HG03196 (cell line): ENCODE measurements at regions not wholly inside any gene's neighbourhood (a gene's known extent, or its start where the extent isn't known, plus 50 kb on each side); places are given as distances from the start of the nearest gene placed in this dataset.

Experiments
- ATAC-seq: cut with Tn5 transposase; IDR thresholded peaks from one replicate; pipeline ENCODE4 v1.9.1; 2021; ENCODE audit not compliant: unreplicated experiment

- ATAC-seq, result no peak
Observed at GRCh38 chr6:139686308-139686707, 311.9 kb upstream of the CITED2 start.

GRCh38 chr6:139685009-139685408, 310.6 kb upstream of the CITED2 start:
- ATAC-seq, result no peak

GRCh38 chr6:139680819-139681218, 306.4 kb upstream of the CITED2 start:
- ATAC-seq, result no peak

- ATAC-seq, result no peak
Observed at GRCh38 chr6:139679516-139680179, 305.2 kb upstream of the CITED2 start.

GRCh38 chr6:139676718-139677117, 302.3 kb upstream of the CITED2 start:
- no peak for ATAC-seq

- ATAC-seq, result no peak
Observed at GRCh38 chr6:139666284-139666683, 291.8 kb upstream of the CITED2 start.

- no peak for ATAC-seq
Observed at GRCh38 chr6:139663996-139664395, 289.5 kb upstream of the CITED2 start.

- ATAC-seq, result no peak
Observed at GRCh38 chr6:139659711-139660110, 285.3 kb upstream of the CITED2 start.

- ATAC-seq, result no peak
Observed at GRCh38 chr6:139659196-139659595, 284.7 kb upstream of the CITED2 start.

GRCh38 chr6:139657119-139657518, 282.7 kb upstream of the CITED2 start:
- no peak for ATAC-seq

GRCh38 chr6:139655783-139656705, 281.6 kb upstream of the CITED2 start:
- no peak for ATAC-seq

- no peak for ATAC-seq
Observed at GRCh38 chr6:139654888-139655782, 280.7 kb upstream of the CITED2 start.

- no peak for ATAC-seq
Observed at GRCh38 chr6:139654309-139654708, 279.9 kb upstream of the CITED2 start.

- no peak for ATAC-seq
Observed at GRCh38 chr6:139653111-139653510, 278.7 kb upstream of the CITED2 start.

GRCh38 chr6:139650941-139651340, 276.5 kb upstream of the CITED2 start:
- no peak for ATAC-seq

- no peak for ATAC-seq
Observed at GRCh38 chr6:139649732-139650131, 275.3 kb upstream of the CITED2 start.

- no peak for ATAC-seq
Observed at GRCh38 chr6:139649128-139649527, 274.7 kb upstream of the CITED2 start.

- no peak for ATAC-seq
Observed at GRCh38 chr6:139648430-139649000, 274.1 kb upstream of the CITED2 start.

GRCh38 chr6:139647841-139648240, 273.4 kb upstream of the CITED2 start:
- ATAC-seq, result no peak

GRCh38 chr6:139647016-139647415, 272.6 kb upstream of the CITED2 start:
- ATAC-seq, result no peak

GRCh38 chr6:139644821-139645220, 270.4 kb upstream of the CITED2 start:
- no peak for ATAC-seq
